ENCODE measurements at regions not wholly inside any gene's neighbourhood (a gene's known extent, or its start where the extent isn't known, plus 50 kb on each side); places are given as distances from the start of the nearest gene placed in this dataset.

GRCh38 chr16:85429776-85430522, 183.2 kb upstream of the GSE1 start:
- H3K4me2 ChIP-seq (ENCODE audit: low read length) = no peak overlapping the region
- no peaks in the 10 kb centered on the region for H3K9me3 ChIP-seq (ENCODE audit: insufficient read depth, low read length)
- no peak overlapping the region for H3K4me3 ChIP-seq (ENCODE audit: low read length)
- H3K9ac ChIP-seq (ENCODE audit: low read length) = no peak overlapping the region
- H2AFZ ChIP-seq (ENCODE audit: low read depth, low read length) = no peak overlapping the region
- H3K79me2 ChIP-seq (ENCODE audit: low read length) = no peaks in the 10 kb centered on the region
- peaks cover 23% of the 10 kb centered on the region for H3K27me3 ChIP-seq (ENCODE audit: low read depth, low read length)
- TF ChIP-seq, protein P1, sequence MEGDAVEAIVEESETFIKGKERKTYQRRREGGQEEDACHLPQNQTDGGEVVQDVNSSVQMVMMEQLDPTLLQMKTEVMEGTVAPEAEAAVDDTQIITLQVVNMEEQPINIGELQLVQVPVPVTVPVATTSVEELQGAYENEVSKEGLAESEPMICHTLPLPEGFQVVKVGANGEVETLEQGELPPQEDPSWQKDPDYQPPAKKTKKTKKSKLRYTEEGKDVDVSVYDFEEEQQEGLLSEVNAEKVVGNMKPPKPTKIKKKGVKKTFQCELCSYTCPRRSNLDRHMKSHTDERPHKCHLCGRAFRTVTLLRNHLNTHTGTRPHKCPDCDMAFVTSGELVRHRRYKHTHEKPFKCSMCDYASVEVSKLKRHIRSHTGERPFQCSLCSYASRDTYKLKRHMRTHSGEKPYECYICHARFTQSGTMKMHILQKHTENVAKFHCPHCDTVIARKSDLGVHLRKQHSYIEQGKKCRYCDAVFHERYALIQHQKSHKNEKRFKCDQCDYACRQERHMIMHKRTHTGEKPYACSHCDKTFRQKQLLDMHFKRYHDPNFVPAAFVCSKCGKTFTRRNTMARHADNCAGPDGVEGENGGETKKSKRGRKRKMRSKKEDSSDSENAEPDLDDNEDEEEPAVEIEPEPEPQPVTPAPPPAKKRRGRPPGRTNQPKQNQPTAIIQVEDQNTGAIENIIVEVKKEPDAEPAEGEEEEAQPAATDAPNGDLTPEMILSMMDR (IDR thresholded peaks at IDR 0.05; ENCODE audit: low read depth, low read length) = no peak
- H3K27ac ChIP-seq (ENCODE audit: low read length) = no peak overlapping the region
- H4K20me1 ChIP-seq (ENCODE audit: insufficient read depth, low read length) = no peaks in the 10 kb centered on the region
- no peaks in the 10 kb centered on the region for H3K36me3 ChIP-seq (replicated peaks; ENCODE audit: low read depth, low read length)
- no peaks in the 10 kb centered on the region for H3K4me1 ChIP-seq (ENCODE audit: low read length)

GRCh38 chr16:85430523-85431421, 182.3 kb upstream of the GSE1 start:
- no peaks in the 10 kb centered on the region for H4K20me1 ChIP-seq (ENCODE audit: insufficient read depth, low read length)
- no peak overlapping the region for H2AFZ ChIP-seq (ENCODE audit: low read depth, low read length)
- H3K4me2 ChIP-seq (ENCODE audit: low read length) = no peak overlapping the region
- no peaks in the 10 kb centered on the region for H3K4me1 ChIP-seq (ENCODE audit: low read length)
- TF ChIP-seq EZH2phosphoT487 (IDR thresholded peaks at IDR 0.05; ENCODE audit: low read depth) = no peak
- TF ChIP-seq, protein P1 (IDR thresholded peaks at IDR 0.05; ENCODE audit: low read depth, low read length) = no peak
- H3K79me2 ChIP-seq (ENCODE audit: low read length) = no peaks in the 10 kb centered on the region
- no peaks in the 10 kb centered on the region for H3K36me3 ChIP-seq (replicated peaks; ENCODE audit: low read depth, low read length)
- no peak overlapping the region for H3K27ac ChIP-seq (ENCODE audit: low read length)
- peaks cover 23% of the 10 kb centered on the region for H3K27me3 ChIP-seq (ENCODE audit: low read depth, low read length)
- no peak overlapping the region for H3K4me3 ChIP-seq (ENCODE audit: low read length)
- no peak overlapping the region for H3K9ac ChIP-seq (ENCODE audit: low read length)
- H3K9me3 ChIP-seq (ENCODE audit: insufficient read depth, low read length) = no peaks in the 10 kb centered on the region

- Histone ChIP-seq H2AFZ (ENCODE audit: low read depth, low read length) (no peak overlapping the region), H4K20me1 (ENCODE audit: insufficient read depth, low read length) (no peaks in the 10 kb centered on the region), H3K27ac (ENCODE audit: low read length) (no peak overlapping the region), H3K4me1 (ENCODE audit: low read length) (no peaks in the 10 kb centered on the region), H3K9me3 (ENCODE audit: insufficient read depth, low read length) (no peaks in the 10 kb centered on the region), H3K4me2 (ENCODE audit: low read length) (no peak overlapping the region), H3K36me3 (replicated peaks; ENCODE audit: low read depth, low read length) (no peaks in the 10 kb centered on the region), H3K27me3 (ENCODE audit: low read depth, low read length) (peaks cover 25% of the 10 kb centered on the region), H3K4me3 (ENCODE audit: low read length) (no peak overlapping the region), H3K9ac (ENCODE audit: low read length) (no peak overlapping the region), H3K79me2 (ENCODE audit: low read length) (no peaks in the 10 kb centered on the region)
- TF ChIP-seq EZH2phosphoT487 (IDR thresholded peaks at IDR 0.05; ENCODE audit: low read depth) = no peak
- TF ChIP-seq, protein P1 (IDR thresholded peaks at IDR 0.05; ENCODE audit: low read depth, low read length) = no peak
Measured at GRCh38 chr16:85431431-85432124, 181.5 kb upstream of the GSE1 start.

GRCh38 chr16:85432606-85433005, 180.5 kb upstream of the GSE1 start:
- H3K27me3 ChIP-seq (ENCODE audit: low read depth, low read length) = peaks cover 21% of the 10 kb centered on the region
- H3K4me2 ChIP-seq (ENCODE audit: low read length) = no peak overlapping the region
- H3K4me1 ChIP-seq (ENCODE audit: low read length) = no peaks in the 10 kb centered on the region
- TF ChIP-seq, protein P1 (IDR thresholded peaks at IDR 0.05; ENCODE audit: low read depth, low read length) = no peak
- no peak for TF ChIP-seq EZH2phosphoT487 (IDR thresholded peaks at IDR 0.05; ENCODE audit: low read depth)
- no peaks in the 10 kb centered on the region for H4K20me1 ChIP-seq (ENCODE audit: insufficient read depth, low read length)
- H3K9me3 ChIP-seq (ENCODE audit: insufficient read depth, low read length) = no peaks in the 10 kb centered on the region
- no peak overlapping the region for H3K4me3 ChIP-seq (ENCODE audit: low read length)
- no peak overlapping the region for H3K9ac ChIP-seq (ENCODE audit: low read length)
- H3K79me2 ChIP-seq (ENCODE audit: low read length) = no peaks in the 10 kb centered on the region
- H3K36me3 ChIP-seq (replicated peaks; ENCODE audit: low read depth, low read length) = no peaks in the 10 kb centered on the region
- H2AFZ ChIP-seq (ENCODE audit: low read depth, low read length) = no peak overlapping the region
- no peak overlapping the region for H3K27ac ChIP-seq (ENCODE audit: low read length)
